ENCODE measurements at regions not wholly inside any gene's neighbourhood (a gene's known extent, or its start where the extent isn't known, plus 50 kb on each side); places are given as distances from the start of the nearest gene placed in this dataset.
A peak's percentile ranks its signal among the peaks of the same experiment; 100 is the strongest.
"Not testable (repeated sequence)": the region's sequence is repeated elsewhere in the genome, so short reads cannot be mapped to it uniquely, and the experiment has no call there.

- ATAC-seq = no peak
- intact Hi-C loops (cut with DNase I) = no loop called here
- DNase-seq (ENCODE audit: missing footprints) = no peak
Measured at GRCh38 chr20:53891306-53891894, 179.0 kb downstream of the BCAS1 start.

- intact Hi-C loops (cut with DNase I) = no loop called here
- no peak for DNase-seq (ENCODE audit: missing footprints)
- ATAC-seq = no peak
Measured at GRCh38 chr20:53890443-53891305, 179.7 kb downstream of the BCAS1 start.

DNA sequence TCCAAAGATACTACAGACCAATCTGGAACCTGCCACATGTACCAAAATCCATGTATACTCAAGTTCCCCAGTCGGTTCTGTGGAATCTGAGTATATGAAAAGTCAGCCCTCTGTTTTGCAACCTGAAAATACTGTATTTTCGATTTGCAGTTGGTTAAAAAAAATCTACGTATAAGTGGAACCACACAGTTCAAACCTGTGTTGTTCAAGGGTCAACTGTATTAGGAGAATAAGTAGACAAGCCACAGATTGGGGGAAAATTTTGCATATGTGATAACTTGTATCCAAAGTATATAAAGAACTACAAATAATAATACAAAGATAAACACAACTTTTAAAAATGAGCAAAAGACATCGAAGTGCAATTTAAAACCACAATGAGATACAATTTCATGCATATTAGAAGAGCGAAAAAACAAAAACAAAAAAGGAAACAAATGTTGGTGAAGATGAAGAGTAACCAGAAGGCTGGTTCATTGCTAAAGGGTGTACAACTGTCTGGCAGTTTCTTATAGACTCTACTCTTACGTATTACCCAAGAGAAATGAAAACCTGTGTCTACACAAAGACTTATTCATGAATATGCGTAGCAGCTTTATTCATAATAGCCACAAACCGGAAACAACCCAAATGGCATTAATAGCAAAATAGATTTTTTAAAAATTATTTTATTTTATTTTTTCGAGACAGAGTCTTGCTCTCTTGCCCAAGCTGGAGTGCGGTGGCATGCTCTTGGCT is 180.8 kb downstream of the BCAS1 start:
- no peak for ATAC-seq
- intact Hi-C loops (cut with DNase I) = no loop called here
- no peak for DNase-seq (ENCODE audit: missing footprints)

GRCh38 chr20:53888951-53889350 is 181.4 kb downstream of the BCAS1 start:
- intact Hi-C loops (cut with DNase I) = no loop called here
- no peak for ATAC-seq
- DNase-seq (ENCODE audit: missing footprints) = no peak

GRCh38 chr20:53888510-53888909 is 181.9 kb downstream of the BCAS1 start:
- intact Hi-C loops (cut with DNase I) = no loop called here
- DNase-seq (ENCODE audit: missing footprints) = no peak
- ATAC-seq = no peak

DNA sequence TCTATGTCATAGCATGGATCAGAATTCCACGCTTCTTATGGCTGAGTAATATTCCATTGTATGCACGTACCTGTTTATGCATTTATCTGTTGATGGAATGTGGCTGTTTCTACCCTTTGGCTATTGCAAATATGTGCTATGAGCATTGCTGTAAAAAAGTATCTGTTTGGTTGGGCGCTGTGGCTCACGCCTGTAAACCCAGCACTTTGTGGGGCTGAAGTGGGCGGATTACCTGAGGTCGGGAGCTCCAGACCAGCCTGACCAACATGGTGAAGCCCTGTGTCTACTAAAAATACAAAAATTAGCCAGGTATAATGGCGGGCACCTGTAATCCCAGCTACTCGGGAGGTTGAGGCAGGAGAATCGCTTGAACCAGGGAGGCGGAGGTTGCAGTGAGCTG is 182.4 kb downstream of the BCAS1 start:
- DNase-seq (ENCODE audit: missing footprints) = no peak
- intact Hi-C loops (cut with DNase I) = no loop called here
- no peak for ATAC-seq

DNA sequence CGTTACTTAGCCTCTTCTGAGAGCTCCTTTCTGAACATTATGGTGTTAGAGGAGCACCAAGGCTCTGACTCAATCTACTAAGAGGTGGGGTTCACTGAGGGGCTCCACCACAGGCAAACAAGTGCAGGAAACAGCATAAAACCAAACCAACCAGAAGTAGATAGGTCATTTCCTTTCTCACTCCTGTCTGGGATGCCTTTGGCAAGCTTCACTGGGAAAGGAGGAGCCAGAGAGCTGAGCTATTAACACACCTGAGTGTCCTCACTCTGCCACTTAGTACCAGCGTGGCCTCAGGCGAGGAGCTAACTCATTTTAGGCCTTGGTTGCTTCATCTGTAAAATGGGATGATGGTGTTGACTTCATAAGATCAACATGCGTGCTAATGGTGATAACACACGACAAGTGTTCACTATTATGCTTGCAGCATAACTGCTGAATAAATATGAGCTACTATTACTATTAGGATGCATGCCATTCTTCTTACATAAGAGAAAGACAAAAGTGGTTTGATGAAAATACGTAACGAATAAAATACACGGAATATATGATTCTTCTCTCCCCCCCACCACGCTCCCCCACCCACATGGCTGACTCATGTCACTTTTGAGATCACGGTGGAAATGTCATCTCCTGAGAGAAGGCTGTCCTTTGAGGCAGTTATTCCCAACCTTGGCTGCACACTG is 185.4 kb downstream of the BCAS1 start:
- DNase-seq (ENCODE audit: missing footprints) (no peak), ATAC-seq (no peak)
- intact Hi-C loops (cut with DNase I) = no loop called here

- intact Hi-C loops (cut with DNase I) = no loop called here
- ATAC-seq (no peak), DNase-seq (ENCODE audit: missing footprints) (no peak)
Measured at GRCh38 chr20:53883098-53883911, 187.1 kb downstream of the BCAS1 start.

GRCh38 chr20:53882438-53882986 is 187.9 kb downstream of the BCAS1 start:
- intact Hi-C loops (cut with DNase I); ATAC-seq; DNase-seq (ENCODE audit: missing footprints): not testable (repeated sequence)

DNA sequence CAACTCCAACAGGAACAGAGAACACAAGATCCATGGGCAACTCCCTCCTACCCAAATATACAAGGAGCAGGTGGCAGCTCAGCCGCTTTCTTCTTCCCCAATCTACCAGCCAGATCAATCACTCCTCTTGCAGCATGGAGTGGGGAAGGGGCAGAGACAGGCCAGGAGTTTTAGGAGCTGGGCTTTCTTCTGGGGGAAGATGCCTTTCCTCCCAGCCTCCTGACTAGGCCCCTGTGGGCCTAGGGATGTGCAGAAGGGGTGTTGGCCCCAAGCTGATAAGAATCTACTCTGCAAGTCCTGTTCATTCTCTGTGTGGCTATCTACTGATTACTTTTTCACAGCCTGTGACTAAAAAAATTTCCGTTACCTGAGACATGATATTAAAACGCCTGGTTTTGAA is 189.0 kb downstream of the BCAS1 start:
- no peak for ATAC-seq
- no peak for DNase-seq (ENCODE audit: missing footprints)
- intact Hi-C loops (cut with DNase I) = no loop called here

DNA sequence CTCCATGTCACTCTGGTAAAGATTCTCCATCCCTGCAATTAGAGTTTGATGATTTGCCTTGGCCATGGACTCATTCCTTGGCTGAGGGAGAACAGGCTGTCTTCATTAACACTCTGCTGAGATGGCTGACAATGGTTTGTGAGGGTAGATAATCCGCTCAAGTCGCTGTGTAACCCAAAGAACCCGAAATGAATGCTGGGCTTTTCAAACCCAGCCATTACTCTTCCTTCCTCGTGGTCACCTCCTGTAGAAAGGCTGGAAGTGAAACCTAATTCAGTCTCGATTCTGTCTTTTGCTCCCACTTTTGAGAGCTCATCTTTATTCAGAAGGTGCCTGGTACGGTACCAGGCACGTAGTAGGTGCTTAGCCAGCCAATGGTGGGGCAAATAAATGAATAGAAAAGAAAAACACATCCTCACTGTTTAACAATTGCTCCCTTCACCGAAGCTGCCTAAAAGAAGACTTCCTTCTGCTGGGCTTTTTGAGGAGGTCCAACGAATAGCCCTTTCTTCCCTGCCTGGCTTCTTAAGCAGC is 190.2 kb downstream of the BCAS1 start:
- DNase-seq (ENCODE audit: missing footprints) (no peak), ATAC-seq (no peak)
- intact Hi-C loops (cut with DNase I) = no loop called here

- intact Hi-C loops (cut with DNase I) = no loop called here
- DNase-seq (ENCODE audit: missing footprints) = no peak
- no peak for ATAC-seq
Measured at GRCh38 chr20:53879048-53879684, 191.2 kb downstream of the BCAS1 start.

DNA sequence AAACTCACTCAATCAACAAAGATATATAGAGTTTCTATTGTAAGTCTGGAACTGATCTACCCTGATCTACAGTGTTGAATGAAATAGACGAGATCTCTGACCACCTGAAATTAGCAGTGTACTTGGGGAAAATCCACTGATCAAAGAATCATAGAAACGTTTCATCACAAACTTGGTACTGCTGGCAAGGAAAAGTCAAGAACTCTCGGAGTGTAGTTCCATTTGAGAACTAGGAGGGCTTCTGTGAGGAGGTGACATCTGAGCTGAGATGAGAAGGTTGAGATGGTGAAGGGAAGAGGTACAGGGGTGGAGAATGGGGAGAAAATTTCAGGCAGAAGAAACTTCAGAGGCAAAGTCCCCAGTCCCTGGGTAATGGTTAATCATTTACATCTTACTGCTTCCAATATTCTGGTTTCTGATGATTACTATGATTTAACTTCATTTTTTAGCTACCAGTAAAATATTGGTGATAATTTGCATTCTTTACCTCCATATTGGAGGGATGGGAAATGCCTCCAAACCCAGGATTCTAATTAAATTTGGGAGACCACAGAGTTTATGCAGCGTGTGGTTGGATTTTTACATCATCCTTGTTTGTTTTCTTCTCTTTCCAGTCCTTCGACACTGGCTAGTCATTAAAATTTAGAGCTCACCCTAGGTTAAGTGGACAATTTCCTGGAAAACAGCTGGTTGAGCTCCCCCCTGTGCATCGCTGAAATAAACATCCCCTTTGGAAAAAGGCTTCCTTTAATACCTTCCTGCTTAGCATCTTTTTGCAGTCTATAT is 191.9 kb downstream of the BCAS1 start:
- DNase-seq (ENCODE audit: missing footprints) = no peak
- no peak for ATAC-seq
- intact Hi-C loops (cut with DNase I) = no loop called here

- ATAC-seq (no peak), DNase-seq (ENCODE audit: missing footprints) (no peak)
Measured at GRCh38 chr20:53876956-53877355, 193.4 kb downstream of the BCAS1 start.

GRCh38 chr20:53876470-53876869 is 193.9 kb downstream of the BCAS1 start:
- ATAC-seq (no peak), DNase-seq (ENCODE audit: missing footprints) (no peak)
- intact Hi-C loops (cut with DNase I) = no loop called here

More at GRCh38 chr20:53876956-53877355, 193.4 kb downstream of the BCAS1 start:
- intact Hi-C loops (cut with DNase I) = no loop called here

- ATAC-seq = no peak
Measured at GRCh38 chr20:53875452-53875851, 194.9 kb downstream of the BCAS1 start.

DNA sequence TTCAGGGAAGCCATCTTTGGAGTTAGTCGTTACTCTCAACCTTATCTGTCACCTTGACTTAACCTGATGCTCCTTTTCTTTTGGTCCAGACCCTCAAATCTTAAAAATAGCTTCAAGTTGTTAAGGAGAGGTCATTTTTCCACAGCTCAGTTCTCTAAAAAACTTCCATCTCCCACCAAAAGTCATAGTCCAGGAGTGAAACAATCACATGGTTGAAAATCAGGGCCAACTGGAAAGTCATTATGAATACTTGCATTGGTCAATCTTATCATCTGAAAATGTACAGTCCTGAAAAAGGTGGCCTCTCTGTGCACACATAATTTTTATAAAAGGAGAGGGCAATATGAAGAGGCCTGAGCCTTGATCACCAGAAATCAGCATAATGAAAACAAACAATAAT is 195.7 kb downstream of the BCAS1 start:
- DNase-seq (ENCODE audit: missing footprints) = no peak
- intact Hi-C loops (cut with DNase I) = no loop called here
- no peak for ATAC-seq

More at GRCh38 chr20:53875452-53875851, 194.9 kb downstream of the BCAS1 start:
- intact Hi-C loops (cut with DNase I) = no loop called here
- DNase-seq (ENCODE audit: missing footprints) = peak; percentile 88

Data from Right ventricle myocardium inferior (tissue), 1 donor.